ENCODE measurements at regions not wholly inside any gene's neighbourhood (a gene's known extent, or its start where the extent isn't known, plus 50 kb on each side); places are given as distances from the start of the nearest gene placed in this dataset.
"Not testable (repeated sequence)": the region's sequence is repeated elsewhere in the genome, so short reads cannot be mapped to it uniquely, and the experiment has no call there.

GRCh38 chr1:4121834-4122512 is 221.9 kb upstream of the C1orf174 start:
- DNase-seq = no peak

GRCh38 chr1:4122513-4123160 is 222.6 kb upstream of the C1orf174 start:
- DNase-seq = no peak

GRCh38 chr1:4124631-4125145 is 224.6 kb upstream of the C1orf174 start:
- DNase-seq = no peak

- DNase-seq = no peak
These were observed 226.2 kb upstream of the C1orf174 start for GRCh38 chr1:4126251-4126650.

GRCh38 chr1:4126731-4127591 is 226.9 kb upstream of the C1orf174 start:
- no peak for DNase-seq

GRCh38 chr1:4127592-4128140 is 227.6 kb upstream of the C1orf174 start:
- DNase-seq = no peak

- no peak for DNase-seq
These were observed 228.5 kb upstream of the C1orf174 start for GRCh38 chr1:4128616-4129015.

GRCh38 chr1:4129693-4130092 is 229.6 kb upstream of the C1orf174 start:
- DNase-seq = no peak

GRCh38 chr1:4130096-4130495 is 230.0 kb upstream of the C1orf174 start:
- no peak for DNase-seq

GRCh38 chr1:4131734-4132133 is 231.7 kb upstream of the C1orf174 start:
- DNase-seq = no peak

GRCh38 chr1:4132352-4133296 is 232.6 kb upstream of the C1orf174 start:
- no peak for DNase-seq

- DNase-seq = no peak
These were observed 233.3 kb upstream of the C1orf174 start for GRCh38 chr1:4133297-4133938.

GRCh38 chr1:4133939-4134321 is 233.9 kb upstream of the C1orf174 start:
- DNase-seq = no peak

- not testable (repeated sequence) for DNase-seq
These were observed 235.8 kb upstream of the C1orf174 start for GRCh38 chr1:4135853-4136252.

- no peak for DNase-seq
These were observed 237.7 kb upstream of the C1orf174 start for GRCh38 chr1:4137621-4138415.

- DNase-seq = no peak
These were observed 239.6 kb upstream of the C1orf174 start for GRCh38 chr1:4139646-4140045.

- DNase-seq = no peak
These were observed 240.2 kb upstream of the C1orf174 start for GRCh38 chr1:4140241-4140640.

- no peak for DNase-seq
These were observed 240.7 kb upstream of the C1orf174 start for GRCh38 chr1:4140821-4141220.

GRCh38 chr1:4144349-4144971 is 244.4 kb upstream of the C1orf174 start:
- no peak for DNase-seq

GRCh38 chr1:4146101-4146500 is 246.0 kb upstream of the C1orf174 start:
- no peak for DNase-seq
